ENCODE measurements at regions not wholly inside any gene's neighbourhood (a gene's known extent, or its start where the extent isn't known, plus 50 kb on each side); places are given as distances from the start of the nearest gene placed in this dataset.

DNA sequence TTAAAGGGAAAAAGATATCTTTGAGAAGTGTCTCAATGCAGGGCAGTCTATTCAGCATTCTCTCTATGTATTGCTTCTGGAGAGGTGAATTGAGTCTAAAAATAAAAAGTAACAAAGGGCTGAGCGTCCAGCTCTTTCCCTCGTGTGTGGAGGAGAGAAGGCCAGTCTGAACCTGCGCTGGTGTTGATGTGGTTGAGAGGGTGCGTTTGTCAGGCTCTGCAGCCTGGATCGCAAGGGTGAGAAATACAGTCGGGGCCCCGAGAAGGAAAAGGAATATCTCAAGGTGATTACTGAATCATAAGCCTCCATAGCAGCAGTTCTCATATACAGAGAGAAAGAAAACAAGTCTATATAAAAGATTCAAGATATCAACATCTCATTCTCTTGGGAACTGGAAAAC, 494.1 kb upstream of the MDFIC2 start:
- TF ChIP-seq, protein P1, sequence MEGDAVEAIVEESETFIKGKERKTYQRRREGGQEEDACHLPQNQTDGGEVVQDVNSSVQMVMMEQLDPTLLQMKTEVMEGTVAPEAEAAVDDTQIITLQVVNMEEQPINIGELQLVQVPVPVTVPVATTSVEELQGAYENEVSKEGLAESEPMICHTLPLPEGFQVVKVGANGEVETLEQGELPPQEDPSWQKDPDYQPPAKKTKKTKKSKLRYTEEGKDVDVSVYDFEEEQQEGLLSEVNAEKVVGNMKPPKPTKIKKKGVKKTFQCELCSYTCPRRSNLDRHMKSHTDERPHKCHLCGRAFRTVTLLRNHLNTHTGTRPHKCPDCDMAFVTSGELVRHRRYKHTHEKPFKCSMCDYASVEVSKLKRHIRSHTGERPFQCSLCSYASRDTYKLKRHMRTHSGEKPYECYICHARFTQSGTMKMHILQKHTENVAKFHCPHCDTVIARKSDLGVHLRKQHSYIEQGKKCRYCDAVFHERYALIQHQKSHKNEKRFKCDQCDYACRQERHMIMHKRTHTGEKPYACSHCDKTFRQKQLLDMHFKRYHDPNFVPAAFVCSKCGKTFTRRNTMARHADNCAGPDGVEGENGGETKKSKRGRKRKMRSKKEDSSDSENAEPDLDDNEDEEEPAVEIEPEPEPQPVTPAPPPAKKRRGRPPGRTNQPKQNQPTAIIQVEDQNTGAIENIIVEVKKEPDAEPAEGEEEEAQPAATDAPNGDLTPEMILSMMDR (IDR thresholded peaks at IDR 0.05) = no peak
- no peak for TF ChIP-seq POLR2A (IDR thresholded peaks at IDR 0.05)

All from thyroid gland (tissue), 4 donors.